ENCODE measurements at regions not wholly inside any gene's neighbourhood (a gene's known extent, or its start where the extent isn't known, plus 50 kb on each side); places are given as distances from the start of the nearest gene placed in this dataset.

- Histone ChIP-seq H3K36me3 (replicated peaks) (no peaks in the 10 kb centered on the region), H3K27me3 (ENCODE audit: low read depth) (no peaks in the 10 kb centered on the region), H3K9me3 (no peaks in the 10 kb centered on the region), H3K4me3 (no peak overlapping the region), H3K4me1 (no peaks in the 10 kb centered on the region)
- no peak for DNase-seq (ENCODE audit: low spot score in 2 of 2)
- in situ Hi-C loops (cut with MboI; ENCODE audit: low sequenced_read_pairs) = no loop called here
Observed at GRCh38 chrX:20421275-20421674, 154.6 kb upstream of the RPS6KA3 start.

- Histone ChIP-seq H3K36me3 (replicated peaks) (no peaks in the 10 kb centered on the region), H3K4me3 (no peak overlapping the region), H3K27me3 (ENCODE audit: low read depth) (no peaks in the 10 kb centered on the region), H3K4me1 (no peaks in the 10 kb centered on the region), H3K9me3 (no peaks in the 10 kb centered on the region)
- in situ Hi-C loops (cut with MboI; ENCODE audit: low sequenced_read_pairs) = no loop called here
- no peak for DNase-seq (ENCODE audit: low spot score in 2 of 2)
Observed at GRCh38 chrX:20420058-20420457, 153.3 kb upstream of the RPS6KA3 start.

- in situ Hi-C loops (cut with MboI; ENCODE audit: low sequenced_read_pairs) = no loop called here
- no peak overlapping the region for H3K4me3 ChIP-seq
- H3K36me3 ChIP-seq (replicated peaks) = no peaks in the 10 kb centered on the region
Observed at GRCh38 chrX:20418379-20419150, 151.9 kb upstream of the RPS6KA3 start.

GRCh38 chrX:20414762-20415445 lies 148.2 kb upstream of the RPS6KA3 start:
- Histone ChIP-seq H3K36me3 (replicated peaks) (no peaks in the 10 kb centered on the region), H3K4me3 (no peak overlapping the region), H3K27me3 (ENCODE audit: low read depth) (no peaks in the 10 kb centered on the region), H3K9me3 (no peaks in the 10 kb centered on the region), H3K4me1 (no peaks in the 10 kb centered on the region)
- in situ Hi-C loops (cut with MboI; ENCODE audit: low sequenced_read_pairs) = no loop called here
- DNase-seq (ENCODE audit: low spot score in 2 of 2) = no peak

More at GRCh38 chrX:20418379-20419150, 151.9 kb upstream of the RPS6KA3 start:
- H3K9me3 ChIP-seq = no peaks in the 10 kb centered on the region
- H3K27me3 ChIP-seq (ENCODE audit: low read depth) = no peaks in the 10 kb centered on the region
- no peaks in the 10 kb centered on the region for H3K4me1 ChIP-seq
- DNase-seq (ENCODE audit: low spot score in 2 of 2) = no peak

GRCh38 chrX:20414066-20414465 lies 147.4 kb upstream of the RPS6KA3 start:
- in situ Hi-C loops (cut with MboI; ENCODE audit: low sequenced_read_pairs) = no loop called here
- Histone ChIP-seq H3K27me3 (ENCODE audit: low read depth) (no peaks in the 10 kb centered on the region), H3K36me3 (replicated peaks) (no peaks in the 10 kb centered on the region), H3K4me1 (no peaks in the 10 kb centered on the region), H3K4me3 (no peak overlapping the region), H3K9me3 (no peaks in the 10 kb centered on the region)
- no peak for DNase-seq (ENCODE audit: low spot score in 2 of 2)

- no peaks in the 10 kb centered on the region for H3K27me3 ChIP-seq (ENCODE audit: low read depth)
- in situ Hi-C loops (cut with MboI; ENCODE audit: low sequenced_read_pairs) = no loop called here
- no peaks in the 10 kb centered on the region for H3K9me3 ChIP-seq
- no peaks in the 10 kb centered on the region for H3K36me3 ChIP-seq (replicated peaks)
- DNase-seq (ENCODE audit: low spot score in 2 of 2) = no peak
- H3K4me3 ChIP-seq = no peak overlapping the region
- H3K4me1 ChIP-seq = no peaks in the 10 kb centered on the region
Observed at GRCh38 chrX:20412871-20413486, 146.3 kb upstream of the RPS6KA3 start.

- Histone ChIP-seq H3K4me3 (no peak overlapping the region), H3K9me3 (no peaks in the 10 kb centered on the region), H3K4me1 (no peaks in the 10 kb centered on the region), H3K36me3 (replicated peaks) (no peaks in the 10 kb centered on the region), H3K27me3 (ENCODE audit: low read depth) (no peaks in the 10 kb centered on the region)
- in situ Hi-C loops (cut with MboI; ENCODE audit: low sequenced_read_pairs) = no loop called here
- DNase-seq (ENCODE audit: low spot score in 2 of 2) = no peak
Observed at GRCh38 chrX:20410540-20410939, 143.8 kb upstream of the RPS6KA3 start.

GRCh38 chrX:20409991-20410390 lies 143.3 kb upstream of the RPS6KA3 start:
- no peak for DNase-seq (ENCODE audit: low spot score in 2 of 2)
- no peaks in the 10 kb centered on the region for H3K27me3 ChIP-seq (ENCODE audit: low read depth)
- H3K4me1 ChIP-seq = no peaks in the 10 kb centered on the region
- in situ Hi-C loops (cut with MboI; ENCODE audit: low sequenced_read_pairs) = no loop called here
- no peaks in the 10 kb centered on the region for H3K9me3 ChIP-seq
- H3K4me3 ChIP-seq = no peak overlapping the region
- no peaks in the 10 kb centered on the region for H3K36me3 ChIP-seq (replicated peaks)

- in situ Hi-C loops (cut with MboI; ENCODE audit: low sequenced_read_pairs) = no loop called here
- Histone ChIP-seq H3K27me3 (ENCODE audit: low read depth) (no peaks in the 10 kb centered on the region), H3K36me3 (replicated peaks) (no peaks in the 10 kb centered on the region), H3K4me3 (no peak overlapping the region), H3K9me3 (no peaks in the 10 kb centered on the region), H3K4me1 (no peaks in the 10 kb centered on the region)
- no peak for DNase-seq (ENCODE audit: low spot score in 2 of 2)
Observed at GRCh38 chrX:20402956-20403355, 136.2 kb upstream of the RPS6KA3 start.

GRCh38 chrX:20399728-20400414 lies 133.2 kb upstream of the RPS6KA3 start:
- in situ Hi-C loops (cut with MboI; ENCODE audit: low sequenced_read_pairs) = no loop called here
- Histone ChIP-seq H3K9me3 (no peaks in the 10 kb centered on the region), H3K36me3 (replicated peaks) (no peaks in the 10 kb centered on the region), H3K4me1 (no peaks in the 10 kb centered on the region), H3K4me3 (no peak overlapping the region), H3K27me3 (ENCODE audit: low read depth) (no peaks in the 10 kb centered on the region)
- no peak for DNase-seq (ENCODE audit: low spot score in 2 of 2)

- no peaks in the 10 kb centered on the region for H3K9me3 ChIP-seq
- no peaks in the 10 kb centered on the region for H3K36me3 ChIP-seq (replicated peaks)
- H3K4me3 ChIP-seq = no peak overlapping the region
- DNase-seq (ENCODE audit: low spot score in 2 of 2) = no peak
- in situ Hi-C loops (cut with MboI; ENCODE audit: low sequenced_read_pairs) = no loop called here
- H3K4me1 ChIP-seq = no peaks in the 10 kb centered on the region
- no peaks in the 10 kb centered on the region for H3K27me3 ChIP-seq (ENCODE audit: low read depth)
Observed at GRCh38 chrX:20397587-20397986, 130.9 kb upstream of the RPS6KA3 start.

- Histone ChIP-seq H3K4me1 (no peaks in the 10 kb centered on the region), H3K4me3 (no peak overlapping the region), H3K9me3 (no peaks in the 10 kb centered on the region), H3K36me3 (replicated peaks) (no peaks in the 10 kb centered on the region), H3K27me3 (ENCODE audit: low read depth) (no peaks in the 10 kb centered on the region)
- no peak for DNase-seq (ENCODE audit: low spot score in 2 of 2)
- in situ Hi-C loops (cut with MboI; ENCODE audit: low sequenced_read_pairs) = no loop called here
Observed at GRCh38 chrX:20394451-20394850, 127.7 kb upstream of the RPS6KA3 start.

- no peaks in the 10 kb centered on the region for H3K4me1 ChIP-seq
- H3K27me3 ChIP-seq (ENCODE audit: low read depth) = no peaks in the 10 kb centered on the region
- DNase-seq (ENCODE audit: low spot score in 2 of 2) = no peak
- no peak overlapping the region for H3K4me3 ChIP-seq
- in situ Hi-C loops (cut with MboI; ENCODE audit: low sequenced_read_pairs) = no loop called here
- H3K9me3 ChIP-seq = no peaks in the 10 kb centered on the region
- H3K36me3 ChIP-seq (replicated peaks) = no peaks in the 10 kb centered on the region
Observed at GRCh38 chrX:20393944-20394343, 127.2 kb upstream of the RPS6KA3 start.

- peaks cover 11% of the 10 kb centered on the region; the same call in 1 of the 2 replicates for H3K27me3 ChIP-seq (ENCODE audit: low read depth)
- H3K4me1 ChIP-seq = no peaks in the 10 kb centered on the region
- no peak for DNase-seq (ENCODE audit: low spot score in 2 of 2)
- no peaks in the 10 kb centered on the region for H3K36me3 ChIP-seq (replicated peaks)
- H3K9me3 ChIP-seq = no peaks in the 10 kb centered on the region
- H3K4me3 ChIP-seq = no peak overlapping the region
- in situ Hi-C loops (cut with MboI; ENCODE audit: low sequenced_read_pairs) = no loop called here
Observed at GRCh38 chrX:20388594-20388993, 121.9 kb upstream of the RPS6KA3 start.

All from HAP-1 (cell line).